AG10803 (cell line): ENCODE measurements at regions not wholly inside any gene's neighbourhood (a gene's known extent, or its start where the extent isn't known, plus 50 kb on each side); places are given as distances from the start of the nearest gene placed in this dataset.

Source experiments
- DNase-seq: peaks from one replicate; pipeline ENCODE4 v3.0.0; 2010; ENCODE audit warnings: low read depth
- H3K4me3 ChIP-seq: 2 replicates; pipeline ENCODE4 v1.5.1; 2011; ENCODE audit warnings: mild to moderate bottlenecking, low read length, control low read depth
- TF ChIP-seq, protein P1 (sequence below): conservative IDR thresholded peaks from 2 replicates; pipeline ENCODE4 v1.5.1; 2011; ENCODE audit warnings: mild to moderate bottlenecking, low read length, control low read depth, inconsistent platforms

DNA sequence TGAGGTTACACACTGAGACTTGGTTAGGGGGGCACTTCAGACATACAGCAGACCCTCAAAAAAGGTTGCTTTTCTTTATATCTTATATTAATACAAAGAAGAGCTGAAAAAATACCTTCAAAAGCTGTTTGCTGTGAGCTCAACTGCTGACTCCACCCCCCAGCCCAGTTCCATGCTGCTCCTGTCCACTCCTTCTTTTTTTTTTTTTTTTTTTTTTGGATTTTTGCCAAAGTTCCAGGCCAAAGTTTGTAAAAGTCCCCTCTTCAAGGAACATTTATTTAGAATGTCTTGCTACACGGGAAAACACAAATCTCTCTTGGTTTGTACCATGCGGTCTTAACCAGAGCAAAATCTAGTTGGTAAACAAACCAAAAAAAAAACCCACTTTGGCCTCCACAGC is 85.3 kb upstream of the AKAP12 start:
- no peak overlapping the region for H3K4me3 ChIP-seq
- TF ChIP-seq, protein P1, sequence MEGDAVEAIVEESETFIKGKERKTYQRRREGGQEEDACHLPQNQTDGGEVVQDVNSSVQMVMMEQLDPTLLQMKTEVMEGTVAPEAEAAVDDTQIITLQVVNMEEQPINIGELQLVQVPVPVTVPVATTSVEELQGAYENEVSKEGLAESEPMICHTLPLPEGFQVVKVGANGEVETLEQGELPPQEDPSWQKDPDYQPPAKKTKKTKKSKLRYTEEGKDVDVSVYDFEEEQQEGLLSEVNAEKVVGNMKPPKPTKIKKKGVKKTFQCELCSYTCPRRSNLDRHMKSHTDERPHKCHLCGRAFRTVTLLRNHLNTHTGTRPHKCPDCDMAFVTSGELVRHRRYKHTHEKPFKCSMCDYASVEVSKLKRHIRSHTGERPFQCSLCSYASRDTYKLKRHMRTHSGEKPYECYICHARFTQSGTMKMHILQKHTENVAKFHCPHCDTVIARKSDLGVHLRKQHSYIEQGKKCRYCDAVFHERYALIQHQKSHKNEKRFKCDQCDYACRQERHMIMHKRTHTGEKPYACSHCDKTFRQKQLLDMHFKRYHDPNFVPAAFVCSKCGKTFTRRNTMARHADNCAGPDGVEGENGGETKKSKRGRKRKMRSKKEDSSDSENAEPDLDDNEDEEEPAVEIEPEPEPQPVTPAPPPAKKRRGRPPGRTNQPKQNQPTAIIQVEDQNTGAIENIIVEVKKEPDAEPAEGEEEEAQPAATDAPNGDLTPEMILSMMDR, result no peak
- no peak for DNase-seq

DNA sequence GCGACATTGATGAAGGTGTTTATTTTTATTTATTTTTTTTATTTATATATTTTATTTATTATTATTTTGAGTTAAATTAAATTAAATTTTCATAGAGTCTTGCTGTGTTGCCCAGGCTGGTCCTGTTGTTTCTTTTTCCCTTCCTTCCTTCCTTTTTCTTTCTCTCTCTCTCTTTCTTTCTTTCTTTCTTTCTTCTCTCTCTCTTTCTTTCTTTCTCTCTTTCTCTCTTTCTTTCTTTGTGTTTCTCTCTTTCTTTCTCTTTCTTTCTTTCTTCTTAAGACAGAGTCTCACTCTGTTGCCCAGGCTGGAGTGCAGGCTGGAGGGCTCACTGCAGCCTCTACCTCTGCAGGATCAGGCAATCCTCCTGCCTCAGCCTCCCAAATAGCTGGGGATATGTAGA is 84.7 kb upstream of the AKAP12 start:
- TF ChIP-seq, protein P1, result no peak
- no peak for DNase-seq
- no peak overlapping the region for H3K4me3 ChIP-seq

DNA sequence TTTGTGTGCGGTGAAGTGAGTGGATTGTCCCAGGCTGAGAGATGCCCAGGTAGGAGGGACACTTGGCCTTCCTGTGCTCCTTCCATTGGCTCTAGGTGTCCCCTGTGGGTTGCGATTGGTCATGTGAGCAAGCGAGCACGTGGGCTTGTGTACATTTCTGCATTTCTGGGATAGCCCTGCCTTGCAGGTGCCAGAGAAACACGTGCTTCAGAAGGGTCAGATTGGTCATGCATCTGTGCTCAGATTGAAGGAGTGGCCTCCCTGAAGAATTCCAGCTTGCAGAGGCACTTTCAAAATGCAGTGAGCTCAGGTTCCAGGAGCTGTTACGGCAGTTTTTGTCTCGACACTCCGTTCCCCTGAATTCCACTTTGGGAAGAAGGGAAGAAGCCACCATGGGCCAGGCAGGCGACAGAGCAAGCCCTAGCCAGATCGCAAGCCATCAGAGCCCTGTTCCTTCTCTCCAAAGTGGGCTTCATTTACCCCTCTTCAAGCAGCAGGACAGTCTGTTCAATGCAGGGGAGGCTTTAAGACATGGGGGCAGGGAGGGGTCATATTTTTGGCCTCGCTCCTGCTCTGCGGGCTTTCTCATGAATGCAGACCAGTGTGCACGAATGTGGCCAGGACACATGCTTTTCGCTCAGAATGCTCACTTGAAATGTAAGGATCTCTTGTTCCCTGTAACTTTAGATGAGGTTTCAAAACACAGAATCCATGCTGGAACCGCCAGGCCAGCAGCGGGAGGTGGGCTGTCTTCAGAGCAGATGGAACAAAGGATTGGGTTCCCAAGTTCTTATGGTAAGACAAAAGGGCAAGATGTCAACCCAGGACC is 78.6 kb upstream of the AKAP12 start:
- H3K4me3 ChIP-seq, result no peak overlapping the region
- no peak for DNase-seq
- TF ChIP-seq, protein P1, result no peak

DNA sequence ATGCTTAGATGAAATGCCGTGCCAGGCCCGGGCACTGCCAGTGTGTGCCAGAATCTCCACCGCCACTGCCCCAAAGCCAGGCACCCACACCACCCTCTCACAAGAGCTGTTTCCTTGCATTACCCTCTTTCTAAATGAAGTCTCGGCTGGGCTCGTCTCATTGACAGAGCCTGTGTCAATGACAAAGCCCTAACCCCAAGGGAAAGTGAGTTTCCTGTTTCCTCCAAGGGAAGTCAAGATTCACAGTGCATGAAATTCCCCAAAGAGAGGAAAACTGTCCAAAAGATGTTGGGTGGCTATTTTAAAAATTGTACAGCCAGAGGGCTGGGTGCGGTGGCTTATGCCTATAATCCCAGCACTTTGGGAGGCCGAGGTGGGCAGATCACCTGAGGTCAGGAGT is 75.4 kb upstream of the AKAP12 start:
- no peak overlapping the region for H3K4me3 ChIP-seq
- DNase-seq, result no peak
- TF ChIP-seq, protein P1, result no peak

DNA sequence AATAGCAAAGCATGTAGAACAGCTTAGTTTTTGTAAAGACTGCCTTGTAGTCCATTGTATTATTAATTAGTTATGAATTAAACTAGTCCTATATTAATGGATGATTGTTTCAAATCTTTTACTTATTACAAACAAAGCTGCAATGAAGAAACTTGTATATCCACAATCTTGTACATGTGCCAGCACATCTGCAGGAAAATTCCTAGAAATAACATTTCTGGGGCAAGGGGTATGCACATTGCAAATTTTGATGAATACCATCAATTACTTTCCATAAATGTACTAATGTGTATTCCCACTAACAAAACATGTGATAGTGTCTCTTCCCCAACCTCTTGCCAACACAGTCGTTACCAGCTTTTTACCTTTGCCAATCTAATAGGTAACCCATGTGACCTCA is 73.6 kb upstream of the AKAP12 start:
- no peak overlapping the region for H3K4me3 ChIP-seq
- DNase-seq, result no peak
- TF ChIP-seq, protein P1, result no peak

DNA sequence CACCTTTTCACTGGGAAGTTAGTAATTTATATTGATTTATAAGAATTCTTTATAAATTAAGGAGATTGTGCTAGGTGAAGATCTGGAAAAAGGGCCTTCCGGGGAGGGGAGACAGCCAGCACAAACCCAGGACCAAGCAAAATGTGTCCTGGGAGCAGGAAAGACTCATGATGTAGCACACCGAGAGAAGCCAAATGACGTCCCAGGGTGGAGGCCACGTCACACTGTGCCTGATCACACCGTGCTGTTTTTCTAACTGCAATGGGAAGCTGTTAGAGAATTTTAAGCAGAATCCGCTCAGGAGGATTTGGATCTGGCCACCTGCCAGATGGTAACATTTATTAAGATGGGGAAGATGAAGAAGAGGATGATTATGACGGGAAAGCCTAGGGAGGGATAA is 72.7 kb upstream of the AKAP12 start:
- H3K4me3 ChIP-seq, result no peak overlapping the region
- TF ChIP-seq, protein P1, result no peak
- DNase-seq, result no peak

DNA sequence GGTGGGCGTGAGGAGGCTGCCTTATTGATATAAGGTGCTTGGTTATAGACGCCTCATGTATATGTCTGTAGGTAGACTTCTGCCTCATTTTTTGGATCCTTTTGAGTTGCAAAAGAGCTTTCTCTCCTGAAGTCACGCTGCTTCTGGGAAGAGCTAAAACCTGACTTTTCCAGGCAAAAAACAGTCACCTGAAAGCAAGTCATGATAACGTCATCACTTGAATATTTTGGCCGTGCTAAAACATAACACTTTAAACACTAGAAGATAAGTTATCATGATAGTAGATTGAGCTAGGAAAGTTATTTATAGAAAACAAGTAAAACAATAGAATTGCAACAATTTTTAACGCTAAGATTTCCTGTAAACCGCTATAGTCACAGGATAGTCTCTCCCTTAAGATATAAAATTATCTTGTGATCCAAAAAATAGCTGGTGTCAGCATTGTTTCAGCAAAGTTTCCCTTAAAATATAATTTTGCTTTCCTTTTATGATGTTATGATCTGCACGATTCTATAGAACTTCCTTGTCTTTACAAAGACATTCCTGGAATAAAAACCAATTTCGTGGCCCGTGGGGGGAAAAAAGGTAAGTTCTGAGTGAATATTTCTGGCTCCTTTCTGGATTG is 69.0 kb upstream of the AKAP12 start:
- no peak overlapping the region for H3K4me3 ChIP-seq
- TF ChIP-seq, protein P1, result no peak
- DNase-seq, result no peak
